Pancreas (tissue), 10 donors: ENCODE measurements at regions not wholly inside any gene's neighbourhood (a gene's known extent, or its start where the extent isn't known, plus 50 kb on each side); places are given as distances from the start of the nearest gene placed in this dataset.

Source experiments
- ATAC-seq, 4 donors: fragments of 200-7000 bp; cut with Tn5 transposase; one replicate each; pipeline versions ENCODE4 v1.8.0 to v1.9.1; 2020; ENCODE audit warnings: mild to moderate bottlenecking in 4 of 4, moderate library complexity in 4 of 4
- DNase-seq, 6 donors: peaks; one replicate each; pipeline ENCODE4 v3.0.0-alpha.2; 2020
- FAIRE-seq: peaks from 2 replicates; lab custom pipeline; 2012; peaks lifted over from hg19 to GRCh38; lab: Jason Lieb, UNC
- H3K27ac ChIP-seq, 4 donors: fragments of 200-600 bp; sonication (generic); 1 replicate in 3 of 4; 2 replicates in 1 of 4; pipeline versions ENCODE4 v1.5.0 to v1.8.0; 2020
- H3K27me3 ChIP-seq, 4 donors: fragments of 200-600 bp; one replicate each; pipeline ENCODE4 v1.8.0; 2021
- H3K36me3 ChIP-seq, 3 donors: fragments of 200-600 bp; sonication (generic) in 1 of 3; one replicate each; pipeline versions ENCODE4 v1.5.0 to v1.8.0; 2020 to 2021
- H3K4me1 ChIP-seq, 3 donors: fragments of 200-600 bp; one replicate each; pipeline ENCODE4 v1.8.0; 2021
- H3K4me3 ChIP-seq, 4 donors: fragments of 200-600 bp; sonication (generic) in 2 of 4; one replicate each; pipeline versions ENCODE4 v1.5.0 to v1.8.0; 2020 to 2021
- H3K9me3 ChIP-seq, 4 donors: fragments of 200-600 bp; one replicate each; pipeline ENCODE4 v1.8.0; 2021
- WGBS, 2 donors: extraction: QIAGEN DNeasy Blood & Tissue Kit; methylation state at CpG; one replicate each; pipeline ENCODE4 v1.1.7; 2013; 5-methylcytosine and 5-hydroxymethylcytosine counted together
- intact Hi-C, 3 donors: fragments of 100-400 bp; cut with DNase I; formaldehyde crosslinking; loops; one replicate each; pipeline versions ENCODE4 v1.11.1 to v1.14.2; 2022
- TF ChIP-seq, protein P1 (sequence below), 4 donors: fragments of 200-600 bp; sonication (generic) in 3 of 4; IDR thresholded peaks; one replicate each; pipeline versions ENCODE4 v1.5.0 to v1.8.0; 2021; ENCODE audit warnings: antibody characterized with exemption in 4 of 4
- donor health status: healthy with polysubstance abuse.
- donor health status: DM: no; HTN: no; CAD: no; lungs with moderate emphysema.
- donor health status: DM: no; HTN: no; CAD: no.
- donor health status: control.
- donor health status: control.
- donor health status: Bipolar disorder and iron deficiency.
- donor health status: DM: yes; HTN: yes; CAD: no.
- donor health status: DM: no; HTN: no; CAD: no.
- donor health status: DM: no; HTN: no; CAD: no.
- donor health status: DM: yes; HTN: yes; CAD: no.

DNA sequence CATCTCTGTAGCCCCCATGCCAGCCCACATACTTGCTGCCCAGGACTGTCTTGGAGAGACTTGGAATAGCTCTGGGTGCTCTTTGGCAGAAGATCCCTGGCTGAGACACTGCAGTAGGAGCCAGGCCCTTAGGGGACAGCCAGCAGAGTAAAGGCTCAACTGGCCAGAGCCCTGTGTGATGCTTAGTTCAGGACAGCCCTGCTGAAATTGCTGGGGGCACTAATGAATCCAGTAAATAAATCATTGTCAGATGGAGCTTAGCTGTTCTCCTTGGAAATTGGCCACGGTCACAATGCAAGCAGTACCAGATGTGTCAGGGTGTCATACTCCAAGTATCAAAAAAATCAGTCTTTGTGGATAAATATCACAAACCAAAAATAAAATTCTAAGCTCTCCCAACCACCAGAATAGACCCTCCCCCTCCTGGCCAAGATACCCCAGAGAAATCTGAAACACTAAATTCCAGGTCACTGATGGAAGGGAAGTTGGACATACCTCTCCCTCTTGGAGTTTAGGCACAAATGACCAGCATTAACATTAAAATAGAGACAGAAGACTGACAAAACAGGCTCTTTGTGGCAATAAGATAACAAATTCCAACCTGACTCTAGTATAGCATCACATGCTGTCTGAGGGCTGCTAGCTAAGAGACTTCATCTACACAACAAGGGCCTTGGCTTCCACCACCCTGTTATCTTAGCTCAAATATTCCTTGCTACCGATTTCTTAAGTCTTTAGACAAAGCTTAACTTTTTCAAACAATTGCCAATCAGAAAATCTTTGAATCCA lies 83.2 kb upstream of the DNAH14 start:
- Histone ChIP-seq H3K9me3 (no peaks in the 10 kb centered on the region), H3K27ac (no peak overlapping the region), H3K27me3 (no peaks in the 10 kb centered on the region), H3K4me1 (no peaks in the 10 kb centered on the region), H3K36me3 (no peaks in the 10 kb centered on the region), H3K4me3 (no peak overlapping the region)
- 45 to 67% methylated on average over 2 of the region's 2 CpGs for WGBS, 2 donors
- FAIRE-seq: no peak
- no peak for ATAC-seq
- intact Hi-C loops: loop anchor here in 1 of 3 donors (5.0 kb wide), 1 partner anchor 334 kb away; no protein-coding TSS in a partner anchor
- no peak for DNase-seq
- TF ChIP-seq, protein P1, sequence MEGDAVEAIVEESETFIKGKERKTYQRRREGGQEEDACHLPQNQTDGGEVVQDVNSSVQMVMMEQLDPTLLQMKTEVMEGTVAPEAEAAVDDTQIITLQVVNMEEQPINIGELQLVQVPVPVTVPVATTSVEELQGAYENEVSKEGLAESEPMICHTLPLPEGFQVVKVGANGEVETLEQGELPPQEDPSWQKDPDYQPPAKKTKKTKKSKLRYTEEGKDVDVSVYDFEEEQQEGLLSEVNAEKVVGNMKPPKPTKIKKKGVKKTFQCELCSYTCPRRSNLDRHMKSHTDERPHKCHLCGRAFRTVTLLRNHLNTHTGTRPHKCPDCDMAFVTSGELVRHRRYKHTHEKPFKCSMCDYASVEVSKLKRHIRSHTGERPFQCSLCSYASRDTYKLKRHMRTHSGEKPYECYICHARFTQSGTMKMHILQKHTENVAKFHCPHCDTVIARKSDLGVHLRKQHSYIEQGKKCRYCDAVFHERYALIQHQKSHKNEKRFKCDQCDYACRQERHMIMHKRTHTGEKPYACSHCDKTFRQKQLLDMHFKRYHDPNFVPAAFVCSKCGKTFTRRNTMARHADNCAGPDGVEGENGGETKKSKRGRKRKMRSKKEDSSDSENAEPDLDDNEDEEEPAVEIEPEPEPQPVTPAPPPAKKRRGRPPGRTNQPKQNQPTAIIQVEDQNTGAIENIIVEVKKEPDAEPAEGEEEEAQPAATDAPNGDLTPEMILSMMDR (IDR thresholded peaks at IDR 0.05): no peak

DNA sequence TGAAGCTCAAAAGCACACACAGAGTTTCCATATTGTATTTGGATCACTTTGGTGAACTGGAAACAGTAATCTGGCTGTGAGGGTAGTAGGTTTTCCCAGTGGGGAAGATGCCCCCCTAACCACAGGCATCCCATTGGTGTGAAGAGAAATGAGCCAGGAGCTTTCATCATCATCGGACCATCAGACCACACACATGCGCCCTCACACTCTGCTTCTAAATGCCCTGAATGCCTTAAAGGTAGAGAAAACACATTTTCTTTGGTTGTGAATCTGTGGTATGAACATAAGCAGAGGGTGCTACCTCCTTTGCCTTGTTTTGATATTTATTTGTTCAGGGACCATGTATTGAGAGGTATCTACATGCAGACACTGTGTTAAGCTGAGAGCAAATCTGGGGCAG lies 79.0 kb upstream of the DNAH14 start:
- TF ChIP-seq, protein P1 (IDR thresholded peaks at IDR 0.05): no peak
- intact Hi-C loops: loop anchor here in 2 of 3 donors (10.0 kb wide), 2 partner anchors 206 to 336 kb away; no protein-coding TSS in a partner anchor
- Histone ChIP-seq H3K27ac (no peak overlapping the region), H3K4me1 (peaks cover 0 to 10% (median 7%) of the 10 kb centered on the region in 3 donors), H3K4me3 (no peak overlapping the region), H3K9me3 (no peaks in the 10 kb centered on the region), H3K36me3 (no peaks in the 10 kb centered on the region), H3K27me3 (no peaks in the 10 kb centered on the region)
- WGBS, 2 donors: 97 to 98% methylated on average over 2 of the region's 2 CpGs
- no peak for DNase-seq
- no peak for ATAC-seq
- FAIRE-seq: no peak

DNA sequence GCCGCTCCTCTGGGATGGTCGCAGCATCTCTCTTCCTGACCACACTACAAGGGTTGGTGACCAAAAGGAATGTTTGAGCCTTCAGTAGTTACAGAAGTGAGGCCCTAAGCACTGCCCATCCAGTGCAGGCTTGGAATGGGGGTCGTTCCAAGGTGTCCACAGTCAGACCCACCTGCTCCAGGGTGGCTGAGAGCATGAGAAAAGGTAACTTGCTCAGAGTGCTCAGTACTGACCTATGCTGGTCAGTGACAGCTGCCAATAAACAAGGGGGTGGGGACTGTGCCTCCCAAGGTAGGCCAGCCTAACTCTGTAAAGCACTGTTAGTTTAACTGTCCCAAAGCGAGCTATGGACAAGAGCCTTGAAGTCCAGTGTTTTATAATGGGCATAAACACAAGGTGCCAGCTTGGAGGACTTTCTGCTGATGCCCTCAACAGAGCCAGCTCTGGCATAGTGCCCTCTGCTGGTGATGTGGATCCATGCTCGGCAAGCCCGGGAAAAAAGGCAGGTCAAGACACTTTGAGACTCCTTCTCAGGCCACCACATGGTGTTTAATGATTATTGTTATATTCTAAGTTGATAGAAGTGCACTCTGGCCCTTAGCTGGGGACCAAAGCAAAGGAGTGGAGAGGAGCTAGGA lies 78.1 kb upstream of the DNAH14 start:
- Histone ChIP-seq H3K36me3 (no peaks in the 10 kb centered on the region), H3K4me3 (no peak overlapping the region), H3K27ac (peak overlapping the region in 3 of 4 donors; percentile 43 to 69 (median 63)), H3K9me3 (no peaks in the 10 kb centered on the region), H3K4me1 (peaks cover 0 to 10% (median 7%) of the 10 kb centered on the region in 3 donors), H3K27me3 (no peaks in the 10 kb centered on the region)
- 54 to 63% methylated on average over 6 of the region's 6 CpGs for WGBS, 2 donors
- DNase-seq (peak; percentile 49 to 81 (median 77)), FAIRE-seq (no peak), ATAC-seq (peak; percentile 65 to 74 (median 74))
- TF ChIP-seq, protein P1 (IDR thresholded peaks at IDR 0.05): peak; percentile 42 to 51 (median 50)
- intact Hi-C loops: loop anchor here in 2 of 3 donors (10.0 kb wide), 2 partner anchors 207 to 337 kb away; no protein-coding TSS in a partner anchor

DNA sequence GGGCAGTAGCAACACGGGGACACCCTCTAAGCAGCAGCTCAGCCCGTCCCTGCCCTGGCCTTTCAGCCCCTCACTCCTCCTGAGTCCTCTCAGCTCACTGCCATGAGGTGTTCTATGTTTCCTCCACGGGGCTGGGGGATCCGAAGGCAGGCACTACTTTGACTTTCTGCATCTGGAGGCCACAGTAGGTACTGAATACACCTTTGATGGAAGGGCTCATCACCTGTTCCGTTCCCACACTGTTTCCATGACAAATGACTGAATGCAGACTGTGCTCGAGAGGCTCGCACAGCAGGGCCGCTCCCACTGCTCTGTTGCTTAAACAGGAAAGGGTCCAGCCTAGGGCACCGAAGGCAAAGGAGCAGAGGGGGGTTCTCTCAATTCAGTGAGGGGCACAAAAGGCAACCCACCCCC lies 77.6 kb upstream of the DNAH14 start:
- no peak for FAIRE-seq
- TF ChIP-seq, protein P1 (IDR thresholded peaks at IDR 0.05): peak in 1 of 4 donors; percentile 7
- H3K27ac ChIP-seq: peak overlapping the region; percentile 43 to 69 (median 58)
- H3K9me3 ChIP-seq: no peaks in the 10 kb centered on the region
- no peak overlapping the region for H3K4me3 ChIP-seq
- H3K4me1 ChIP-seq: peaks cover 0 to 10% (median 7%) of the 10 kb centered on the region in 3 donors
- ATAC-seq: peak; percentile 90 to 95 (median 92)
- no peaks in the 10 kb centered on the region for H3K36me3 ChIP-seq
- intact Hi-C loops: loop anchor here in 2 of 3 donors (10.0 kb wide), 2 partner anchors 207 to 337 kb away; no protein-coding TSS in a partner anchor
- 36 to 37% methylated on average over 9 of the region's 9 CpGs for WGBS, 2 donors
- no peaks in the 10 kb centered on the region for H3K27me3 ChIP-seq
- peak; percentile 56 to 89 (median 71) for DNase-seq
